ENCODE measurements at regions not wholly inside any gene's neighbourhood (a gene's known extent, or its start where the extent isn't known, plus 50 kb on each side); places are given as distances from the start of the nearest gene placed in this dataset.

GRCh38 chr2:23019476-23019875, 365.5 kb upstream of the KLHL29 start:
- DNase-seq (ENCODE audit: low read depth) = no peak

- no peak for DNase-seq (ENCODE audit: low read depth)
These were observed 364.3 kb upstream of the KLHL29 start for GRCh38 chr2:23020659-23021058.

- no peak for DNase-seq (ENCODE audit: low read depth)
These were observed 363.5 kb upstream of the KLHL29 start for GRCh38 chr2:23021311-23022120.

GRCh38 chr2:23023722-23024121, 361.3 kb upstream of the KLHL29 start:
- DNase-seq (ENCODE audit: low read depth) = no peak

GRCh38 chr2:23026671-23027070, 358.3 kb upstream of the KLHL29 start:
- DNase-seq (ENCODE audit: low read depth) = no peak

- DNase-seq (ENCODE audit: low read depth) = no peak
These were observed 357.6 kb upstream of the KLHL29 start for GRCh38 chr2:23027396-23027795.

GRCh38 chr2:23028106-23028505, 356.9 kb upstream of the KLHL29 start:
- no peak for DNase-seq (ENCODE audit: low read depth)

GRCh38 chr2:23029111-23029510, 355.9 kb upstream of the KLHL29 start:
- no peak for DNase-seq (ENCODE audit: low read depth)

GRCh38 chr2:23029951-23030350, 355.0 kb upstream of the KLHL29 start:
- no peak for DNase-seq (ENCODE audit: low read depth)

- DNase-seq (ENCODE audit: low read depth) = no peak
These were observed 350.0 kb upstream of the KLHL29 start for GRCh38 chr2:23034996-23035395.

GRCh38 chr2:23036629-23037028, 348.4 kb upstream of the KLHL29 start:
- DNase-seq (ENCODE audit: low read depth) = no peak

- DNase-seq (ENCODE audit: low read depth) = no peak
These were observed 347.4 kb upstream of the KLHL29 start for GRCh38 chr2:23037596-23037995.

GRCh38 chr2:23041443-23041842, 343.5 kb upstream of the KLHL29 start:
- no peak for DNase-seq (ENCODE audit: low read depth)

- DNase-seq (ENCODE audit: low read depth) = no peak
These were observed 342.6 kb upstream of the KLHL29 start for GRCh38 chr2:23042216-23042906.

- DNase-seq (ENCODE audit: low read depth) = no peak
These were observed 334.6 kb upstream of the KLHL29 start for GRCh38 chr2:23050388-23050787.

GRCh38 chr2:23053601-23054000, 331.4 kb upstream of the KLHL29 start:
- DNase-seq (ENCODE audit: low read depth) = no peak

GRCh38 chr2:23055251-23055650, 329.7 kb upstream of the KLHL29 start:
- DNase-seq (ENCODE audit: low read depth) = no peak

GRCh38 chr2:23056846-23057245, 328.1 kb upstream of the KLHL29 start:
- peak; percentile 1 for DNase-seq (ENCODE audit: low read depth)

GRCh38 chr2:23058435-23058834, 326.5 kb upstream of the KLHL29 start:
- no peak for DNase-seq (ENCODE audit: low read depth)

- DNase-seq (ENCODE audit: low read depth) = no peak
These were observed 319.8 kb upstream of the KLHL29 start for GRCh38 chr2:23065210-23065609.

- no peak for DNase-seq (ENCODE audit: low read depth)
These were observed 319.0 kb upstream of the KLHL29 start for GRCh38 chr2:23065936-23066335.

GRCh38 chr2:23066686-23067085, 318.3 kb upstream of the KLHL29 start:
- no peak for DNase-seq (ENCODE audit: low read depth)

- no peak for DNase-seq (ENCODE audit: low read depth)
These were observed 315.8 kb upstream of the KLHL29 start for GRCh38 chr2:23069156-23069555.
